Gastroesophageal sphincter (tissue), 3 donors: ENCODE measurements at regions not wholly inside any gene's neighbourhood (a gene's known extent, or its start where the extent isn't known, plus 50 kb on each side); places are given as distances from the start of the nearest gene placed in this dataset.

Experiments used
- CTCF ChIP-seq, 4 experiments: fragments of 200-600 bp in 2 of 4; fragments of 450-650 bp in 2 of 4; sonication (generic) in 1 of 4; IDR thresholded peaks; one replicate each; pipeline ENCODE4 v1.5.1; 2017 to 2019; ENCODE audit warnings: antibody characterized with exemption in 4 of 4, mild to moderate bottlenecking in 2 of 4, moderate library complexity in 2 of 4
- POLR2AphosphoS5 ChIP-seq: sonication (generic); formaldehyde crosslinking; IDR thresholded peaks from one replicate; pipeline ENCODE4 v1.6.1; 2017; ENCODE audit warnings: antibody characterized with exemption

- TF ChIP-seq POLR2AphosphoS5 = no peak
- no peak for TF ChIP-seq CTCF (IDR thresholded peaks at IDR 0.05)
These were observed 559.8 kb downstream of the CDH26 start for GRCh38 chr20:60518022-60518421.
